H1 (cell line): ENCODE measurements at regions not wholly inside any gene's neighbourhood (a gene's known extent, or its start where the extent isn't known, plus 50 kb on each side); places are given as distances from the start of the nearest gene placed in this dataset.

Experiments used
- CHD7 ChIP-seq: fragments of 300-600 bp; sonication (generic); IDR thresholded peaks from 2 replicates; pipeline ENCODE4 v1.7.1; 2012; ENCODE audit warnings: low read length, moderate library complexity, mild to moderate bottlenecking, inconsistent platforms; ENCODE audit not compliant: insufficient replicate concordance
- RAD21 ChIP-seq, 2 experiments: IDR thresholded peaks in 1 of 2; conservative IDR thresholded peaks in 1 of 2; 2 replicates each; pipeline ENCODE4 v1.6.1; 2011; ENCODE audit warnings: low read depth in 2 of 2, low read length in 2 of 2, improper control_type of control experiment in 1 of 2, inconsistent platforms in 1 of 2, mild to moderate bottlenecking in 1 of 2, moderate library complexity in 1 of 2
- TF ChIP-seq, protein P1 (sequence below): IDR thresholded peaks from 2 replicates; pipeline ENCODE4 v1.6.1; 2012; ENCODE audit warnings: inconsistent platforms

DNA sequence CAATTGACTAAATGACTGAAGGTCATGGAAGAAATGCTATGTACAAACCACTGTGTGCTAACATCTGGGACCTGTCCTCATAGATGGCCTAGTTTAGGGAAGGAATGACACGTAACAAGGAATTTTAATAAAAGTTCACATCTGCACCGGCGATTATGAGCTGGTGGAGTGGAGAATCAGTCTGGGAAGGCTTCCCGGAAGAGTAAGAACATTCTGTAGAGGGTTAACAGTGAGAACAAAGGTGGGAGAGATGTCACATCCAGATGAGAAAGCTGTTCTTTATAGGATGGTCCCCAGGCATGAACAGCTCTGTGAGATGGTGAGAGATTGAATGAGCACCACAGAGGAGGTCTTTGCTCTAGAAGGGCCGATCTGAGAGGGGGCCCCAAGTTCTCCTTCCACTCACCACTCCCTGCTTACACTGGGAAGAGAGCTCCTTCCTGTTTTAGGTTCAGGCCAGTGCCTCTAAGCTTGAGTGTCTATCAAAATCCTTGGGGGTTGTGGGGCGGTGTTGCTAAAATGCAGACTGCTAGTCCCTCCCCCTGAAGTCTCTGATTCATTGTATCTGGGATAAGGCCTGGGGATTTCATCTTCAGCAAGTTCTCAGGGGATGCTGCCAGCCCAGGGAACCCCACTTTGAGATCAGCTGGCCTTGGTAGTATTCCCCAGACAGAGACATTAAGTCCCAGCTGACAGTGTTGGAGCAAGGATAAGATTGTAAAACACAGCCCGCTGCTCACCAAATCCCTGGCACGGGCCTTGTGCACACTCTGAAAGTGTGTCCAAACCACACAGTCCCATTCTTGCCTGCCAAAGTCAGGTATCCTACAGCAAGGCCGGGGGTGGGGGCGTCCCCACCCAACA is 294.7 kb upstream of the MAF start (continued):
- no peak for TF ChIP-seq CHD7
- no peak for TF ChIP-seq RAD21 (IDR thresholded peaks at IDR 0.05 in 1 of 2, conservative IDR thresholded peaks at IDR 0.05 in 1 of 2; ENCODE audit: low read depth in 2 of 2, low read length in 2 of 2)
- TF ChIP-seq, protein P1, sequence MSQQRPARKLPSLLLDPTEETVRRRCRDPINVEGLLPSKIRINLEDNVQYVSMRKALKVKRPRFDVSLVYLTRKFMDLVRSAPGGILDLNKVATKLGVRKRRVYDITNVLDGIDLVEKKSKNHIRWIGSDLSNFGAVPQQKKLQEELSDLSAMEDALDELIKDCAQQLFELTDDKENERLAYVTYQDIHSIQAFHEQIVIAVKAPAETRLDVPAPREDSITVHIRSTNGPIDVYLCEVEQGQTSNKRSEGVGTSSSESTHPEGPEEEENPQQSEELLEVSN: no peak
